OCI-LY7 (cell line): ENCODE measurements at regions not wholly inside any gene's neighbourhood (a gene's known extent, or its start where the extent isn't known, plus 50 kb on each side); places are given as distances from the start of the nearest gene placed in this dataset.

Experiments
- BruUV-seq: library from RNA; stranded (reverse); fragments of 400-500 nt; replicated peaks from 2 replicates; lab custom pipeline; 2021; lab: Mats Ljungman, UMichigan
- CTCF ChIA-PET: fragments of 300-600 bp; sonication (Branson Sonifier 250); formaldehyde crosslinking; loops from one replicate; lab custom pipeline; 2022; ENCODE audit warnings: antibody characterized with exemption; ENCODE audit not compliant: unreplicated experiment; lab: Charles Lee
- POLR2A ChIA-PET: fragments of 300-600 bp; sonication (Branson Sonifier 250); formaldehyde crosslinking; loops from one replicate; lab custom pipeline; 2022; ENCODE audit warnings: antibody characterized with exemption; lab: Charles Lee
- DNase-seq: peaks from one replicate; pipeline ENCODE4 v3.0.0-alpha.2; 2015; ENCODE audit warnings: low spot score
- H2AFZ ChIP-seq: fragments of 200-600 bp; sonication (generic), shearing (Covaris generic); 2 replicates; pipeline ENCODE4 v1.6.1; 2014; ENCODE audit warnings: mild to moderate bottlenecking, antibody characterized with exemption, low read length, moderate library complexity
- H3K27ac ChIP-seq: fragments of 200-600 bp; sonication (generic); 2 replicates; pipeline ENCODE4 v1.5.1; 2014; ENCODE audit warnings: mixed run types, low read depth, mild to moderate bottlenecking, moderate library complexity, low read length, inconsistent platforms; ENCODE audit not compliant: poor library complexity, severe bottlenecking
- H3K36me3 ChIP-seq: fragments of 200-600 bp; sonication (generic); 2 replicates; pipeline ENCODE4 v1.6.1; 2014; ENCODE audit warnings: mild to moderate bottlenecking, antibody characterized with exemption, low read length, moderate library complexity, mixed read lengths; ENCODE audit not compliant: insufficient read depth
- H3K4me1 ChIP-seq: fragments of 200-600 bp; sonication (generic); 2 replicates; pipeline ENCODE4 v1.5.1; 2014; ENCODE audit warnings: mild to moderate bottlenecking, low read length; ENCODE audit not compliant: insufficient read depth, poor library complexity, severe bottlenecking
- H3K4me2 ChIP-seq: fragments of 200-600 bp; sonication (generic); 2 replicates; pipeline ENCODE4 v1.6.1; 2014; ENCODE audit warnings: mild to moderate bottlenecking, low read length
- H3K4me3 ChIP-seq: fragments of 200-600 bp; sonication (generic); 2 replicates; pipeline ENCODE4 v1.5.1; 2014; ENCODE audit warnings: mild to moderate bottlenecking, low read depth, low read length; ENCODE audit not compliant: poor library complexity, severe bottlenecking
- H3K79me2 ChIP-seq: fragments of 200-600 bp; sonication (generic); 2 replicates; pipeline ENCODE4 v1.6.1; 2016; ENCODE audit warnings: low read depth, mild to moderate bottlenecking, low read length, moderate library complexity, mixed read lengths; ENCODE audit not compliant: insufficient read depth
- H3K9me2 ChIP-seq: fragments of 200-600 bp; sonication (generic); 2 replicates; pipeline ENCODE4 v1.6.1; 2016; ENCODE audit warnings: mild to moderate bottlenecking, low read length, mixed read lengths; ENCODE audit not compliant: insufficient read depth
- H3K9me3 ChIP-seq: fragments of 200-600 bp; sonication (generic); 2 replicates; pipeline ENCODE4 v1.6.1; 2014; ENCODE audit warnings: mild to moderate bottlenecking, mixed run types, low read length, mixed read lengths
- H4K20me1 ChIP-seq: fragments of 200-600 bp; sonication (generic); 2 replicates; pipeline ENCODE4 v1.6.1; 2014; ENCODE audit warnings: mild to moderate bottlenecking, antibody characterized with exemption, low read length, moderate library complexity, mixed read lengths; ENCODE audit not compliant: insufficient read depth
- EZH2phosphoT487 ChIP-seq: fragments of 200-600 bp; sonication (generic); IDR thresholded peaks from 2 replicates; pipeline ENCODE4 v1.6.1; 2018; ENCODE audit warnings: low read depth, borderline replicate concordance, mild to moderate bottlenecking, mixed run types, antibody characterized with exemption, low read length, moderate library complexity, mixed read lengths
- intact Hi-C: fragments of 100-400 bp; cut with micrococcal nuclease; formaldehyde crosslinking; loops from one replicate; pipeline ENCODE4 v1.10.0; 2022; ENCODE audit not compliant: unreplicated experiment
- TF ChIP-seq, protein P1 (sequence below): fragments of 200-600 bp; sonication (generic); conservative IDR thresholded peaks from 2 replicates; pipeline ENCODE4 v1.5.1; 2014; ENCODE audit warnings: mild to moderate bottlenecking, antibody characterized with exemption, low read length, moderate library complexity, mixed read lengths

DNA sequence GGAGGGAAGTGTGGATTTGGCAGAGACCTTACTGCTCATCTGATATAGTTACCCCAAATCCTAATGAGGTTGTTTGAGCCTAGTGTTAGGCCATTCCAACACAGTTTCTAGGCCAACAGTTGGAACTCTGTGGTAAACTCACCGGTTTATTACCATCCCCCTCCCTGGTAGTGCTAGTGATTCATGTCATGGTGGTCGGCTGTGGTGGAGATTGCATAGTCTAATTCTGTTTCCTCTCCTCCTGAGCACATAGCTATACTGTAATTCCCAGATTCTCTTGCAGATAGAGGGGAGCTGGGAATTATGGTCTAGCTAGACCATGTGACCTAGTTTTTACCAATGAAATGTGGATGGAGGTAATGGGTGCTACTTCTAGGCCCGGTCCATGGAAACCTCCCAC is 123.7 kb upstream of the KIF26B start:
- no peak overlapping the region for H3K27ac ChIP-seq
- DNase-seq, result no peak
- intact Hi-C loops, result no loop called here
- no peak overlapping the region for H3K4me2 ChIP-seq
- no peak overlapping the region for H3K4me3 ChIP-seq
- H3K9me3 ChIP-seq, result no peaks in the 10 kb centered on the region
- H3K36me3 ChIP-seq, result no peaks in the 10 kb centered on the region
- H3K4me1 ChIP-seq, result no peaks in the 10 kb centered on the region
- TF ChIP-seq, protein P1, sequence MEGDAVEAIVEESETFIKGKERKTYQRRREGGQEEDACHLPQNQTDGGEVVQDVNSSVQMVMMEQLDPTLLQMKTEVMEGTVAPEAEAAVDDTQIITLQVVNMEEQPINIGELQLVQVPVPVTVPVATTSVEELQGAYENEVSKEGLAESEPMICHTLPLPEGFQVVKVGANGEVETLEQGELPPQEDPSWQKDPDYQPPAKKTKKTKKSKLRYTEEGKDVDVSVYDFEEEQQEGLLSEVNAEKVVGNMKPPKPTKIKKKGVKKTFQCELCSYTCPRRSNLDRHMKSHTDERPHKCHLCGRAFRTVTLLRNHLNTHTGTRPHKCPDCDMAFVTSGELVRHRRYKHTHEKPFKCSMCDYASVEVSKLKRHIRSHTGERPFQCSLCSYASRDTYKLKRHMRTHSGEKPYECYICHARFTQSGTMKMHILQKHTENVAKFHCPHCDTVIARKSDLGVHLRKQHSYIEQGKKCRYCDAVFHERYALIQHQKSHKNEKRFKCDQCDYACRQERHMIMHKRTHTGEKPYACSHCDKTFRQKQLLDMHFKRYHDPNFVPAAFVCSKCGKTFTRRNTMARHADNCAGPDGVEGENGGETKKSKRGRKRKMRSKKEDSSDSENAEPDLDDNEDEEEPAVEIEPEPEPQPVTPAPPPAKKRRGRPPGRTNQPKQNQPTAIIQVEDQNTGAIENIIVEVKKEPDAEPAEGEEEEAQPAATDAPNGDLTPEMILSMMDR, result no peak
- TF ChIP-seq EZH2phosphoT487, result no peak
- no peaks in the 10 kb centered on the region for H3K9me2 ChIP-seq
- H4K20me1 ChIP-seq, result no peaks in the 10 kb centered on the region
- H3K79me2 ChIP-seq, result no peaks in the 10 kb centered on the region
- ChIA-PET POLR2A (interaction anchor here (1.3 kb wide), 1 partner anchor 11 kb away, joined by 4 read pairs; no protein-coding TSS in a partner anchor), CTCF (interaction anchor here (1.1 kb wide), 1 partner anchor 11 kb away, joined by 5 read pairs; no protein-coding TSS in a partner anchor)
- H2AFZ ChIP-seq, result no peak overlapping the region
- no TSS peak for BruUV-seq

DNA sequence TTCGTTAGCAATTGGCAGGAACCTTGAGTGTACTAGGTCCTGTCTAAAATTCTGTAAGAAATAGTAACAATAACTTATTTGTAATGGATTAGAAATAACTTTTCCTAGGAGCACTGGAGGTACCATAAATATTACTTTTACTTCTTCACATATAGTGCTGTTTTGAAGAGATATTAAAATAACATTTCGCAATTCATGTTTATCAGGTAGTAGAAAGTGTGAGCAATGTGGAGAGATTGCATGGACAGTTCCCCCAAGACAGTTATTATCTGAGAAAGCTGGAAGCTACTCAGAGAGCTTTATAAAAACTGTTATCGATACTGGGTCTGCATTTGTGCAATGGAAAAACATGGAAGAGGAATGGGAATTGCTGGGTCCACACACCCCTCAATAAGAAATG is 128.5 kb upstream of the KIF26B start:
- H3K9me3 ChIP-seq, result no peaks in the 10 kb centered on the region
- DNase-seq, result no peak
- H3K4me1 ChIP-seq, result no peaks in the 10 kb centered on the region
- no peak overlapping the region for H3K4me2 ChIP-seq
- no peaks in the 10 kb centered on the region for H3K36me3 ChIP-seq
- intact Hi-C loops, result no loop called here
- POLR2A ChIA-PET, result interaction anchor here (0.9 kb wide), 1 partner anchor 10 kb away, joined by 3 read pairs; no protein-coding TSS in a partner anchor
- TF ChIP-seq EZH2phosphoT487, result no peak
- TF ChIP-seq, protein P1, result no peak
- CTCF ChIA-PET, result no interaction called here
- no peak overlapping the region for H2AFZ ChIP-seq
- H4K20me1 ChIP-seq, result no peaks in the 10 kb centered on the region
- H3K27ac ChIP-seq, result no peak overlapping the region
- no TSS peak for BruUV-seq
- H3K4me3 ChIP-seq, result no peak overlapping the region
- H3K9me2 ChIP-seq, result no peaks in the 10 kb centered on the region
- no peaks in the 10 kb centered on the region for H3K79me2 ChIP-seq

DNA sequence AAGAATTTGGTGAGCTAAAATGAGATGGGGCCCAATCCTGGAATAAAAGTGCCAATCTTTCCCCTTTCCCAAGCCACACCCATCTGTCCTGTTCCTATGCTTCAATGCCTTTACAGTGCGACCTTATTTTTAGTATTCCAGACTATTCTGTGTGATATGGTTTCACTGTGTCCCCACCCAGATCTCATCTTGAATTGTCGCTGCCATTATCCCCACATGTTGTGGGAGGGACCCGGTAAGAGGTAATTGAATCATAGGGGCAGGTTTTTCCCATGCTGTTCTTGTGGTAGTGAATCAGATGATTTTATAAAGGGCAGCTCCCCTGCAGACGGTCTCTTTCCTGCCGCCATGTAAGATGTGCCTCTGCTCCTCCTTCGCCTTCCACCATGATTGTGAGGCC is 129.3 kb upstream of the KIF26B start:
- CTCF ChIA-PET, result interaction anchor here (1.4 kb wide), 1 partner anchor 17 kb away, joined by 3 read pairs; no protein-coding TSS in a partner anchor
- DNase-seq, result no peak
- H3K4me3 ChIP-seq, result no peak overlapping the region
- H3K4me2 ChIP-seq, result no peak overlapping the region
- no peaks in the 10 kb centered on the region for H4K20me1 ChIP-seq
- POLR2A ChIA-PET, result interaction anchor here (0.7 to 0.9 kb wide), 2 partner anchors 9 to 603 kb away, joined by 3 read pairs; no protein-coding TSS in a partner anchor
- H3K9me2 ChIP-seq, result no peaks in the 10 kb centered on the region
- TF ChIP-seq, protein P1, result no peak
- no peak for TF ChIP-seq EZH2phosphoT487
- H3K36me3 ChIP-seq, result no peaks in the 10 kb centered on the region
- H3K9me3 ChIP-seq, result no peaks in the 10 kb centered on the region
- H3K27ac ChIP-seq, result no peak overlapping the region
- H2AFZ ChIP-seq, result no peak overlapping the region
- intact Hi-C loops, result no loop called here
- H3K79me2 ChIP-seq, result no peaks in the 10 kb centered on the region
- H3K4me1 ChIP-seq, result no peaks in the 10 kb centered on the region
- BruUV-seq, result no TSS peak
